ENCODE measurements at regions not wholly inside any gene's neighbourhood (a gene's known extent, or its start where the extent isn't known, plus 50 kb on each side); places are given as distances from the start of the nearest gene placed in this dataset. TPM values are rescaled to one million over a fixed set of nuclear protein-coding genes. Genes with fewer than 3 reads are reported as not detected.

DNA sequence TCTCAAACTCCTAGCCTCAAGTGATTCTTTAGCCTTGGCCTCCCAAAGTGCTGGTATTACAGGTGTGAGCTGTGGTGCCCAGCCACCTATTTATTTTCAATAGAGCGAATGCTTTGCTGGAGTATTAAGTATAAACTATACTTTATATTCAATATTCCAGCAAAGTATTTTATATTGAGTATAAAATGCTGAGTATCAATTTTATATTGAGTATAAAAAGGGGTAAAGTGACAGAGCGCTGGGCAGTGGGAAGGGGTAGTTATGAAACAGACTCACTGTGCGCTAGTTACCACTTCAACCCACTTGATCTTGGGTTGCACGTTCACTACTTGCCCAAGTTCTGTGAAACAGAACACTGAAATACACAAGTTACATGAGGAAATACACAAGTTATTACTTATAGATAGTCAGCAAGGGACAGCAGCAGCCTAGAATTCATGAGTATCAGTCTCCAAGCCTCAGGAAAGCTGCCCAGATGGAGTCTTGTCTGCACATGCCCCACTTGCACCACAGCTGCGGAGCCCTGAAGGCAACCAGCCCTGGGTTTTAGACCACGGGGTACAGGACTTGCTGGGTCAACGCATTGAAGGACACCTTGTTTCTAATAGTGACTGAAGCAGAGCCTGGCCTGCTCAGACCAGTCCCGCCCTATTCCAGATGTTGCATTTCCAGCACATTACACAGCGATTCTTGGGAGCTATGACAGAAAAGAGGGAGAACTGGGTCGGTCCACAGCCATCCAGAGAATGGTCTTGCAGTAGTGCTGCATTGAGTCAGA lies 51.6 kb upstream of the SYT13 start:
- no peaks in the 10 kb centered on the region for H3K9me3 Mint-ChIP-seq
- Histone ChIP-seq H3F3A (ENCODE audit: low read depth) (peaks cover 2% of the 10 kb centered on the region), H4K20me1 (ENCODE audit: low read depth) (no peaks in the 10 kb centered on the region), H3K4me3 (no peak overlapping the region), H3K27ac (no peak overlapping the region), H3K4me2 (no peak overlapping the region), H2AFZ (replicated peaks) (no peak overlapping the region), H3K27me3 (no peaks in the 10 kb centered on the region), H3K9me3 (ENCODE audit: low read depth) (no peaks in the 10 kb centered on the region), H3K9ac (no peak overlapping the region), H3K4me1 (peaks cover 7% of the 10 kb centered on the region), H3K36me3 (no peaks in the 10 kb centered on the region), H3K79me2 (ENCODE audit: low read depth) (no peaks in the 10 kb centered on the region)
- no peaks in the 10 kb centered on the region for H3K36me3 Mint-ChIP-seq
- H3K4me3 Mint-ChIP-seq, result no peak overlapping the region
- no peak for DNase-seq (ENCODE audit: low spot score)
- H3K4me1 Mint-ChIP-seq, result peaks cover 37% of the 10 kb centered on the region
- TF ChIP-seq, protein P1, sequence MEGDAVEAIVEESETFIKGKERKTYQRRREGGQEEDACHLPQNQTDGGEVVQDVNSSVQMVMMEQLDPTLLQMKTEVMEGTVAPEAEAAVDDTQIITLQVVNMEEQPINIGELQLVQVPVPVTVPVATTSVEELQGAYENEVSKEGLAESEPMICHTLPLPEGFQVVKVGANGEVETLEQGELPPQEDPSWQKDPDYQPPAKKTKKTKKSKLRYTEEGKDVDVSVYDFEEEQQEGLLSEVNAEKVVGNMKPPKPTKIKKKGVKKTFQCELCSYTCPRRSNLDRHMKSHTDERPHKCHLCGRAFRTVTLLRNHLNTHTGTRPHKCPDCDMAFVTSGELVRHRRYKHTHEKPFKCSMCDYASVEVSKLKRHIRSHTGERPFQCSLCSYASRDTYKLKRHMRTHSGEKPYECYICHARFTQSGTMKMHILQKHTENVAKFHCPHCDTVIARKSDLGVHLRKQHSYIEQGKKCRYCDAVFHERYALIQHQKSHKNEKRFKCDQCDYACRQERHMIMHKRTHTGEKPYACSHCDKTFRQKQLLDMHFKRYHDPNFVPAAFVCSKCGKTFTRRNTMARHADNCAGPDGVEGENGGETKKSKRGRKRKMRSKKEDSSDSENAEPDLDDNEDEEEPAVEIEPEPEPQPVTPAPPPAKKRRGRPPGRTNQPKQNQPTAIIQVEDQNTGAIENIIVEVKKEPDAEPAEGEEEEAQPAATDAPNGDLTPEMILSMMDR (IDR thresholded peaks at IDR 0.05), result no peak
- TF ChIP-seq EZH2 (IDR thresholded peaks at IDR 0.05), result no peak
- TF ChIP-seq EZH2phosphoT487 (IDR thresholded peaks at IDR 0.05), result no peak
- H3K27me3 Mint-ChIP-seq (ENCODE audit: insufficient read depth, low read depth), result peaks cover 4% of the 10 kb centered on the region
- H3K27ac Mint-ChIP-seq, result no peak overlapping the region

DNA sequence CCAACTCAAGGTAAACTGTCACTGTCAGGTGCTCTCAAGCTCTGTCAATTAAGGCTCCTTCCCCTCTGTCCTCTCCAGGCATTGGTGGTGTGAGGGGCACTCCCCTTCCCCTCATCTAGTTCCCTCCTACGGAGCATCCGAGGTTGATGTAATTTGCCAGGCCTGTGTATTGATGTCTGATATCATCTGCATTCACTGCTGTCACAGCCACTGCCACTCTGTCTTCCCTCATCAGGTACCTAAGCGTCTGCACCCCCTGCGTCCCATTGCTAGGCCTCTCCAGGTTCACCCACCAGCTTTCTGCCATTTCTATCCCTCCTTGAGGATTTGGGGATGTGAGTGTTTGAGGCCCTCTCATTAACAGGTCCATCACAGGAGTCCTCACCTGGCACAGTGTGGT lies 50.0 kb upstream of the SYT13 start:
- no peak overlapping the region for H3K27ac ChIP-seq
- H3K4me1 Mint-ChIP-seq, result peaks cover 22% of the 10 kb centered on the region
- H2AFZ ChIP-seq (replicated peaks), result no peak overlapping the region
- no peaks in the 10 kb centered on the region for H4K20me1 ChIP-seq (ENCODE audit: low read depth)
- no peak overlapping the region for H3K9ac ChIP-seq
- no peaks in the 10 kb centered on the region for H3K9me3 ChIP-seq (ENCODE audit: low read depth)
- H3K9me3 Mint-ChIP-seq, result no peaks in the 10 kb centered on the region
- no peak for DNase-seq (ENCODE audit: low spot score)
- H3K4me2 ChIP-seq, result no peak overlapping the region
- H3F3A ChIP-seq (ENCODE audit: low read depth), result peaks cover 2% of the 10 kb centered on the region
- no peak overlapping the region for H3K4me3 ChIP-seq
- no peaks in the 10 kb centered on the region for H3K36me3 Mint-ChIP-seq
- H3K4me1 ChIP-seq, result peaks cover 7% of the 10 kb centered on the region
- peaks cover 8% of the 10 kb centered on the region for H3K27me3 ChIP-seq
- no peak overlapping the region for H3K27ac Mint-ChIP-seq
- H3K4me3 Mint-ChIP-seq, result no peak overlapping the region
- TF ChIP-seq, protein P1 (IDR thresholded peaks at IDR 0.05), result no peak
- TF ChIP-seq EZH2 (IDR thresholded peaks at IDR 0.05) (no peak), EZH2phosphoT487 (IDR thresholded peaks at IDR 0.05) (no peak)
- no peaks in the 10 kb centered on the region for H3K36me3 ChIP-seq
- H3K27me3 Mint-ChIP-seq (ENCODE audit: insufficient read depth, low read depth), result peaks cover 4% of the 10 kb centered on the region
- no peaks in the 10 kb centered on the region for H3K79me2 ChIP-seq (ENCODE audit: low read depth)

Small RNA genes lying in the stretch of these regions (small RNA-seq; reads per million reads assigned to genes)
- gene AC103855.4, result not detected

All from neural progenitor cell (in vitro differentiated cells).